Stomach smooth muscle (tissue), 2 donors: ENCODE measurements at regions not wholly inside any gene's neighbourhood (a gene's known extent, or its start where the extent isn't known, plus 50 kb on each side); places are given as distances from the start of the nearest gene placed in this dataset.

Experiments used
- H3K27ac ChIP-seq: one replicate; pipeline ENCODE4 v1.7.0; 2013; ENCODE audit warnings: mild to moderate bottlenecking, low read length, inconsistent platforms
- H3K27me3 ChIP-seq, 2 donors: one replicate each; pipeline ENCODE4 v1.7.0; 2013; ENCODE audit warnings: low read length in 2 of 2; ENCODE audit not compliant: insufficient read depth in 2 of 2, control insufficient read depth in 1 of 2
- H3K36me3 ChIP-seq, 2 donors: one replicate each; pipeline ENCODE4 v1.7.0; 2013; ENCODE audit warnings: low read length in 2 of 2; ENCODE audit not compliant: control insufficient read depth in 2 of 2, insufficient read depth in 2 of 2
- H3K4me1 ChIP-seq: one replicate; pipeline ENCODE4 v1.7.0; 2013; ENCODE audit warnings: low read length; ENCODE audit not compliant: control insufficient read depth, insufficient read depth
- H3K4me3 ChIP-seq, 2 donors: one replicate each; pipeline ENCODE4 v1.7.0; 2013; ENCODE audit warnings: low read length in 2 of 2
- H3K9ac ChIP-seq, 2 donors: one replicate each; pipeline ENCODE4 v1.7.0; 2013; ENCODE audit warnings: low read length in 2 of 2, mild to moderate bottlenecking in 1 of 2
- H3K9me3 ChIP-seq, 2 donors: one replicate each; pipeline ENCODE4 v1.7.0; 2013; ENCODE audit warnings: low read length in 2 of 2; ENCODE audit not compliant: control insufficient read depth in 2 of 2
- donor health status: healthy.
- donor health status: Pancreatic carcinoma.

DNA sequence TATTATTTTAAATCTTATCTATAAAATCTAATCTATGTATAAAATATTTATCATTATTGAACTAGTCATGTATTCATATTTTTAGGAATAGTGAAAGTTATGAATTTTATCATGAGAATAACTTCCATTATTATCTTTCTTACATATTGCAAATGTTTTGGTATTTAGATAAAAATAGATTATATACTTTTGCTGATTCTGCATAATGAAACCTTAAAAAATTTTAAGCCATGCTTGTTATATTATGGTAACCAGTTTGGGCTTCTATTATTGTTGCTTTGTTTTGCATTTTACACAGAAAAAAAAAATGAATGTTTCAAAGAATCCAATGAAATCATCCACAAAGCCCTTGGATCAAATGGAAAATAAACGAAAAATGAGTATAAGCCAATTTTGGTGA lies 772.5 kb downstream of the NR2F1-AS1 start:
- no peak overlapping the region for H3K27ac ChIP-seq
- H3K9me3 ChIP-seq, result no peaks in the 10 kb centered on the region
- no peaks in the 10 kb centered on the region for H3K4me1 ChIP-seq
- no peaks in the 10 kb centered on the region for H3K27me3 ChIP-seq
- no peak overlapping the region for H3K9ac ChIP-seq
- no peaks in the 10 kb centered on the region for H3K36me3 ChIP-seq
- no peak overlapping the region for H3K4me3 ChIP-seq

DNA sequence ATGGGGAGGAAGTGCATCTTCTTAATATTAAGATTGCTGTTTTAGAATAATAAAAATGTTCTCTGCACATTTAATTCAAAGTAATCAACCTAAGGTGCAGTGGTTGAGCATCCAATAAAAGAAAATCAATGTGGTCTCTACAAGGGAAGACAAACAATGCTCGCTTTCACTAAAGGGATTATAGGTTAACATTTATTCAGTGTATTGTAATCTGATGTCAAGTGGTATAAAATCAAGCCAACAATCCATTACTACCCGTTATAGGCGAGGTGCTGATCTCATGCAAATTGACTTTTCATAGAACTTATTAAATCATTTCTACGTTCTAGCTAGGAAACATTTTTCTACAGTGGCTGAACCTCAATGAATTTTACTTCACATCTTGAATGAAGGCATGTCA lies 773.9 kb downstream of the NR2F1-AS1 start:
- H3K9ac ChIP-seq, result no peak overlapping the region

DNA sequence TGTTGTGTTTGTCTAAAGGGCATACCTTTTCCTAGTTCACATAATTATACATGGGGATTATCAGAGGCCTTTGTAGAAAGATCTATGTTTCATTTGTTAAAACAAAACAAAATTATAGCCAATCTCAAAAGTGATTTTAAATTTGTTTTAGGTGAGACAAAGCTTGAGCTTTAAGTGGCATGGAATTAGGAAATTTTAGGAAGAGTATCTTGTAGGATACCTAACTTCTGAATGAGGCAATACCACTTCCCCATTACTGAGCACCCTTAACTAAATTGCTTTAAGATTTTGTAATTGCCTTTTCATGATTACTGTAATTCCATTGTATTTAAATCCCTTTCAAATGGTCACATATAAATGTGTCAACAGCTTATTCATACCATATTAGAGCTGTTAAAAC lies 775.6 kb downstream of the NR2F1-AS1 start:
- H3K27ac ChIP-seq, result no peak overlapping the region
- H3K9me3 ChIP-seq, result no peaks in the 10 kb centered on the region
- no peak overlapping the region for H3K4me3 ChIP-seq
- peaks cover 6% of the 10 kb centered on the region for H3K4me1 ChIP-seq
- no peaks in the 10 kb centered on the region for H3K27me3 ChIP-seq
- H3K9ac ChIP-seq, result no peak overlapping the region
- no peaks in the 10 kb centered on the region for H3K36me3 ChIP-seq

More for the DNA sequence above, 773.9 kb downstream of the NR2F1-AS1 start:
- no peaks in the 10 kb centered on the region for H3K9me3 ChIP-seq
- H3K4me3 ChIP-seq, result no peak overlapping the region
- H3K4me1 ChIP-seq, result peaks cover under 1% of the 10 kb centered on the region
- H3K36me3 ChIP-seq, result no peaks in the 10 kb centered on the region
- no peaks in the 10 kb centered on the region for H3K27me3 ChIP-seq
- H3K27ac ChIP-seq, result no peak overlapping the region

DNA sequence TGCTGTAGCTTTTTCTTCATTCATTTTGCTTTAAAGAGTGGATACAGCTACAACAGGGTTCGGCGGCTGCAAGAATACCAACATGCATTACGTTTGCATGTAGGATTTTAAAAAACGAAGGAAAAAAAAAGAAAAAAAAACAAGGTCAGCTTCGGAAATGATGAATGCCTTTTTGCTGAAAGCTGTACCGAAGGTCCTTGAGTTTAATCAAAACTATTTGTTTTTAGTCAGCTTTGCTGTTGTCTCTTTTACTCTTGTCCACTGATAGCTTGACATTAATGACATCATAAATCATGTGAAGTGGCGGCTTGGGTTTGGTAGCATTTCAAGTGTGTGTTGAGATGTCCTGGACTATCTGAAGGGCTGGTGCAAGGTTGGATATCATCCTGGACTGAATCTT lies 779.1 kb downstream of the NR2F1-AS1 start:
- Histone ChIP-seq H3K36me3 (no peaks in the 10 kb centered on the region), H3K4me3 (no peak overlapping the region), H3K9ac (no peak overlapping the region), H3K27ac (no peak overlapping the region), H3K4me1 (peaks cover 6% of the 10 kb centered on the region), H3K9me3 (no peaks in the 10 kb centered on the region), H3K27me3 (no peaks in the 10 kb centered on the region)

DNA sequence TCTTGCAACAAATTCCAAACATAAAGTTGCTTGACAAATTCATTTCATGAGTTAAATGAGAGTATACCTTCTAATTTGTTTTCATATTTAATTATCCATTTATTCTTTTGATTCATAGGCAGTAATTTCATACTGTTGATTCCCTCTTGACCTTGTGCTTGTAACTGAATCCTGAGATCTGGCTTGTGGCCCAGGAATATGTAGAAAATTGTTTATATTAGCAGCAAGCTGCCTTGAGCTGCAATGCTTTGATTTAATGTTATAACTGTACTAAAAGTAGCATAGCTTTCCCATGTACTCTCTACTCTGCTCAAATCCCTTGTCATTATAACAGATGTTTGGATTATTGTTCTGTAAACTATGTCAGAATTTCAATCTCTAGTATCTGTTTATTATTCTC lies 780.7 kb downstream of the NR2F1-AS1 start:
- Histone ChIP-seq H3K9me3 (no peaks in the 10 kb centered on the region), H3K4me3 (no peak overlapping the region), H3K4me1 (peaks cover 6% of the 10 kb centered on the region), H3K27ac (no peak overlapping the region), H3K36me3 (no peaks in the 10 kb centered on the region), H3K27me3 (no peaks in the 10 kb centered on the region), H3K9ac (no peak overlapping the region)

DNA sequence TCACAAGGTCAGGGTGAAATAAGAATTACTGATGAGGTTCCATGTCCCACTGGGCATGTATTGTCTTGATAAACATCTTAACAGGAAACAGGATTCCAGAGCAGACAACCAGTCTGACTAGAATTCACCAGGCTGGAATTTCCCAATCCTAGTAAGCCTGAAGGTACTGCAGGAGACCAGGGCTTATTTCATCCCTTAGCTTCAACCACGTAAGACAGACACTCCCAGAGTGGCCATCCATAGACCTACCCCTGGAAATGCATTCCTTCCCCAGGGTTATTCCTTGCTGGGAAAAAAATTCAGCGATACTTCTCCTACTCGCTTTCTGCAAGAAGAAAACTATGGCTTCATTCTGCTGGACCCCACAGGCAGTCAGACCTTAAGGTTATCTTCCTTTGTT lies 785.4 kb downstream of the NR2F1-AS1 start:
- H3K27ac ChIP-seq, result no peak overlapping the region
- no peaks in the 10 kb centered on the region for H3K36me3 ChIP-seq
- H3K4me1 ChIP-seq, result no peaks in the 10 kb centered on the region
- no peak overlapping the region for H3K9ac ChIP-seq
- H3K9me3 ChIP-seq, result no peaks in the 10 kb centered on the region
- no peaks in the 10 kb centered on the region for H3K27me3 ChIP-seq
- H3K4me3 ChIP-seq, result no peak overlapping the region

DNA sequence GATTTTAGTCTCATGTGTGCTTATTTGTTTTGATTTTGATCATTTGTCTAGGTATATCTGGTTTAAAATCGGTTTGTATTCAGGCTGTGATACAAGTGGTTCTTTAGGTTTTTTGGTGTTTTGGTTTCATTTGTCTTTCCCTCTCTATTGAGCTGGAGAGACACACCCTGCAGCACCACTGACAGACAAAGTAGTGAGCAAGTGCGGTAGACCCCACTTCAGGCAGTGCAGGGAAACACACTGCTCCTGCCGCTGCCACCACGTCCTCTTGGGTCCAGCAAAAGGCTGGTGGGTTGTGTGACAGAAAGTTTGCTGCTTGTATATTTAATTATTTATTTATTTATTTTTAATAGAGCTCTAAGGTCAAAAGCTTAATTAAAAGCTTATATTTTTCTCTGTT lies 801.0 kb downstream of the NR2F1-AS1 start:
- H3K36me3 ChIP-seq, result no peaks in the 10 kb centered on the region
- no peak overlapping the region for H3K4me3 ChIP-seq
- H3K4me1 ChIP-seq, result no peaks in the 10 kb centered on the region
- H3K9ac ChIP-seq, result no peak overlapping the region
- no peak overlapping the region for H3K27ac ChIP-seq
- no peaks in the 10 kb centered on the region for H3K27me3 ChIP-seq
- no peaks in the 10 kb centered on the region for H3K9me3 ChIP-seq

DNA sequence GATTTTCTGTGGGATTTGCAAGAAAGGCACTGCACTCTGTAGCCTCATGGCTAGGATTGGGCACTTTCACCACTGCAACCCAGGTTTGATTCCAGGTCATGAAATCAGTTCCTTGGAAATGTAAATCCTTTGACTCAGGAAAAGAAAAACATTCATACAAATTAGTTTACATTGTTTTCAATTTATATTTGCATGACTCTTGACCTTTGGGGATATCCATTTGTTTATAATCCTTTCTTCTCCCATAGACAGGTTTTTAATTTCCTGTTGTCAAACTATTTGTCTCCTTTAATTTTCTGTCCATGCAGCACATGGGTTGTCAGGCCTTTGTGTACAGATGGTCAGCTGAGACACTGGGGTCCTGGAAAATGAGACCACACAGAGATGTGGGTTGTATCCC lies 801.5 kb downstream of the NR2F1-AS1 start:
- Histone ChIP-seq H3K9me3 (no peaks in the 10 kb centered on the region), H3K4me3 (no peak overlapping the region), H3K27ac (no peak overlapping the region), H3K4me1 (no peaks in the 10 kb centered on the region), H3K27me3 (no peaks in the 10 kb centered on the region), H3K36me3 (no peaks in the 10 kb centered on the region), H3K9ac (no peak overlapping the region)

DNA sequence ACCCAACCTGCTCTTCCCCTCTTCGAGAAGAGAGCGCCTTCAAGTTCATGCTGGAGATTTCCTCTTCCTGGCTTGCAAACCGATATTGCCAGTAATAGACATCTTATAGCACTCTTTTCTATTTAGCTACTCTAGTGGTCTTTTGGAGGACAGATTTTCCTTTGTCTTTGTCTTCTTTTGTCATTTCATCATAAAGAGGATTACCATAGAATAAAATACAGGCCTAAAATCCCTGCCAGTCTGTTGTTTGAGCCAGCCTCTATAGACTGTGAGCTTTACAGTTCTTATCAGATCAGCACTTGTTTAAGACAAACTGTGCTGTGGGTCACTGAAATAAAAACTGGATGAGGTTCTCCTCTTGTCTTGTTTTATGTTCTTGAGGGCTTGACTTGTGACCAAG lies 802.8 kb downstream of the NR2F1-AS1 start:
- H3K27ac ChIP-seq, result no peak overlapping the region
- no peak overlapping the region for H3K4me3 ChIP-seq
- H3K9me3 ChIP-seq, result no peaks in the 10 kb centered on the region
- H3K9ac ChIP-seq, result no peak overlapping the region
- no peaks in the 10 kb centered on the region for H3K27me3 ChIP-seq
- H3K4me1 ChIP-seq, result no peaks in the 10 kb centered on the region
- no peaks in the 10 kb centered on the region for H3K36me3 ChIP-seq

DNA sequence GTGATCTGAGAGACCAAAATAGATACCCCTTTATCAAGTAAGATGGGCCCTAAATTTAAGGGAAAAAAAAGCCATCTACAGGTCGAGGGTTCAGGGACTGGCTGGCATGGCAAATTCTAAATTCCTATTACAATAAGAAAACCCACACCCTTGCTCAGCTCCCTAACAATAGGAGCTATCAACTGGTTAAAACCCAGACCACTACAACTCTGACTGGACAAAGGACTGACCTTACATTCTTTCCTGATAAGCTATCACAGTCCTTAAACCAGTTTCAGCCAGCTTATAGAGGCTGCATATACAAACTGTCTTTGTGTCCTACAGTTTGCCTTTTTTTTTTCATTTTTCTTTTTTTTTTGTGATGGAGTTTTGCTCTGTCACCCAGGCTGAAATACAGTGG lies 803.6 kb downstream of the NR2F1-AS1 start:
- H3K9ac ChIP-seq, result no peak overlapping the region
- no peak overlapping the region for H3K27ac ChIP-seq
- H3K36me3 ChIP-seq, result no peaks in the 10 kb centered on the region
- no peaks in the 10 kb centered on the region for H3K9me3 ChIP-seq
- no peaks in the 10 kb centered on the region for H3K4me1 ChIP-seq
- no peak overlapping the region for H3K4me3 ChIP-seq
- H3K27me3 ChIP-seq, result no peaks in the 10 kb centered on the region

DNA sequence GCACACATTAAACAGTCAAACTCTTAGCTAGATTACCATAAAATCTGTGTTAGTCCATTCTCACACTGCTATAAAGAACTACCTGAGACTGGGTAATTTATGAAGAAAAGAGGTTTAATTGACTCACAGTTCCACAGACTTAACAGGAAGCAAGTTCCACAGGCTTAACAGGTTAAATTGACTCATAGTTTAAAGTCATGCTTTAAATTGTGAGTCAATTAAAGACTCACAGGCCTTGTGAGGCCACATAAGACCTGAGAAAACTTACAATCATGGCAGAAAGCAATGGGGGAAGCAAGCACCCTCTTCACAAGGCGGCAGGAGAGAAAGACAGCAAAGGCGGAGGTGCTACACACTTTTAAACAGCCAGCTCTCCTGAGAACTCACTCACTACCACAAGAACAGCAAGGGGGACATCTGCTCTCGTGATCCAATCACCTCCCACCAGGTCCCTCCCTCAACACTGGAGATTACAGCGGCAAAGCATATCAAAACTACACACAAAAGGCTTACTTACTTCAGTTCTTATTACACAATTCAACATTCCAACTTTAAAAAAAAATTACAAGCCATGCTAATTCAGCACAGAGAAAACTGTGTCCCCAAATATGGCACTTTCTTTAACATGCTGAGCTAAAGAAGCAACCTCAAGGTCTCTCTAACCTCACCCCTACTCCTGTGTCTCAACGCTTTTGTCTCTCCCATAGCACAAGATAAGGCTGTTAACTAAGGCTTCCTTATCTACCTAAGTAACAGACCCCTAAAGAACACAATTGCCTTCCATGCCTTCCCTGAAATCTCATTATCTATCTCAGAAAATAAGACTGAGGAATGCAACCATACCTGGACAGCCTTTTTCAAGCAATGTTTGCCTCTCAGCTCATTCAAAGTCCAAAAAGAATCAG lies 805.1 kb downstream of the NR2F1-AS1 start:
- H3K27me3 ChIP-seq, result no peaks in the 10 kb centered on the region
- H3K36me3 ChIP-seq, result no peaks in the 10 kb centered on the region

More for the DNA sequence above, 805.1 kb downstream of the NR2F1-AS1 start:
- Histone ChIP-seq H3K27ac (no peak overlapping the region), H3K9ac (no peak overlapping the region), H3K4me3 (no peak overlapping the region), H3K4me1 (no peaks in the 10 kb centered on the region), H3K9me3 (no peaks in the 10 kb centered on the region)
